MCF 10A (cell line): ENCODE measurements at regions not wholly inside any gene's neighbourhood (a gene's known extent, or its start where the extent isn't known, plus 50 kb on each side); places are given as distances from the start of the nearest gene placed in this dataset.

Source experiments
- BruUV-seq: library from RNA; stranded (reverse); fragments of 400-500 nt; replicated peaks from 2 replicates; lab custom pipeline; 2021; lab: Mats Ljungman, UMichigan
- CTCF ChIA-PET: fragments of 300-600 bp; sonication (Branson Sonifier 250); formaldehyde crosslinking; extraction: SDS; loops from one replicate; lab custom pipeline; 2021; ENCODE audit warnings: antibody characterized with exemption, inconsistent platforms; lab: Yijun Ruan, JAX
- POLR2A ChIA-PET: fragments of 300-600, 350-650 bp; sonication (Branson Sonifier 250); formaldehyde crosslinking; extraction: SDS; loops from one replicate; lab custom pipeline; 2020; ENCODE audit warnings: antibody characterized with exemption, inconsistent platforms; lab: Yijun Ruan, JAX
- DNase-seq: peaks from one replicate; pipeline ENCODE4 v3.0.0-alpha.2; 2018; ENCODE audit not compliant: unreplicated experiment
- H3K27ac Mint-ChIP-seq: one replicate; pipeline ENCODE4 v1.8.0; 2022; ENCODE audit warnings: mild to moderate bottlenecking, low read depth, mixed read lengths; ENCODE audit not compliant: unreplicated experiment
- H3K27me3 Mint-ChIP-seq: one replicate; pipeline ENCODE4 v1.8.0; 2022; ENCODE audit warnings: mixed read lengths; ENCODE audit not compliant: insufficient read depth, unreplicated experiment
- H3K36me3 Mint-ChIP-seq: one replicate; pipeline ENCODE4 v1.8.0; 2022; ENCODE audit warnings: mild to moderate bottlenecking, moderate library complexity, mixed read lengths; ENCODE audit not compliant: insufficient read depth, unreplicated experiment
- H3K4me1 Mint-ChIP-seq: one replicate; pipeline ENCODE4 v1.8.0; 2022; ENCODE audit warnings: mixed read lengths; ENCODE audit not compliant: insufficient read depth, unreplicated experiment
- H3K4me3 Mint-ChIP-seq: one replicate; pipeline ENCODE4 v1.8.0; 2022; ENCODE audit warnings: mild to moderate bottlenecking, moderate library complexity, mixed read lengths; ENCODE audit not compliant: unreplicated experiment
- H3K9me3 Mint-ChIP-seq: one replicate; pipeline ENCODE4 v1.8.0; 2022; ENCODE audit warnings: mixed read lengths; ENCODE audit not compliant: unreplicated experiment
- intact Hi-C: fragments of 100-400 bp; cut with micrococcal nuclease; formaldehyde crosslinking; loops from 2 replicates; pipeline ENCODE4 v1.14.1; 2022
- TF ChIP-seq, protein P1 (sequence below): fragments of 200-600 bp; IDR thresholded peaks from one replicate; pipeline ENCODE4 v1.8.0; 2022; ENCODE audit warnings: antibody characterized with exemption, mild to moderate bottlenecking; ENCODE audit not compliant: unreplicated experiment

DNA sequence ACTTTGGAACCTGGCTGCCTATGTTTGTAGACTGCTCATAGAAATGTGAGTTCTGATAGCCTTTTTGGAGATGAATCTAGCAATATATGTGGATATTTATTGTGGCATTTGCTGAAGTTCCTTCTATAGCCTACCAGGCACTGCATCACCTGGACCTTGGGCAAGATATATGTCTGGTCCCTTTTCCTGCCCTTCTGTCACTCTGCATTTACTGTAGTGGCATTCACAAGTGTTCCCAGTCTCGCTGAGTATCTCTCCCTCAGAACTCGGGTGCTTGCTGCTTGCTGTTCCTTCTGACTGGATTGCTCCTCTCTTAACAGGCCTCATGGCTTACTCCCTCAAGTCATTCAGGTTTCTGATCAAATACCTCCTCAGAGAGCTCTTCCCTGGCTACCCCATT is 145.0 kb downstream of the UBE2E3 start:
- H3K9me3 Mint-ChIP-seq = no peaks in the 10 kb centered on the region
- no peak for DNase-seq
- no peaks in the 10 kb centered on the region for H3K4me1 Mint-ChIP-seq
- ChIA-PET CTCF (no interaction called here), POLR2A (no interaction called here)
- intact Hi-C loops = no loop called here
- H3K4me3 Mint-ChIP-seq = no peak overlapping the region
- H3K36me3 Mint-ChIP-seq = no peaks in the 10 kb centered on the region
- H3K27me3 Mint-ChIP-seq = no peaks in the 10 kb centered on the region
- no peak overlapping the region for H3K27ac Mint-ChIP-seq
- BruUV-seq = no TSS peak
- TF ChIP-seq, protein P1, sequence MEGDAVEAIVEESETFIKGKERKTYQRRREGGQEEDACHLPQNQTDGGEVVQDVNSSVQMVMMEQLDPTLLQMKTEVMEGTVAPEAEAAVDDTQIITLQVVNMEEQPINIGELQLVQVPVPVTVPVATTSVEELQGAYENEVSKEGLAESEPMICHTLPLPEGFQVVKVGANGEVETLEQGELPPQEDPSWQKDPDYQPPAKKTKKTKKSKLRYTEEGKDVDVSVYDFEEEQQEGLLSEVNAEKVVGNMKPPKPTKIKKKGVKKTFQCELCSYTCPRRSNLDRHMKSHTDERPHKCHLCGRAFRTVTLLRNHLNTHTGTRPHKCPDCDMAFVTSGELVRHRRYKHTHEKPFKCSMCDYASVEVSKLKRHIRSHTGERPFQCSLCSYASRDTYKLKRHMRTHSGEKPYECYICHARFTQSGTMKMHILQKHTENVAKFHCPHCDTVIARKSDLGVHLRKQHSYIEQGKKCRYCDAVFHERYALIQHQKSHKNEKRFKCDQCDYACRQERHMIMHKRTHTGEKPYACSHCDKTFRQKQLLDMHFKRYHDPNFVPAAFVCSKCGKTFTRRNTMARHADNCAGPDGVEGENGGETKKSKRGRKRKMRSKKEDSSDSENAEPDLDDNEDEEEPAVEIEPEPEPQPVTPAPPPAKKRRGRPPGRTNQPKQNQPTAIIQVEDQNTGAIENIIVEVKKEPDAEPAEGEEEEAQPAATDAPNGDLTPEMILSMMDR = no peak

DNA sequence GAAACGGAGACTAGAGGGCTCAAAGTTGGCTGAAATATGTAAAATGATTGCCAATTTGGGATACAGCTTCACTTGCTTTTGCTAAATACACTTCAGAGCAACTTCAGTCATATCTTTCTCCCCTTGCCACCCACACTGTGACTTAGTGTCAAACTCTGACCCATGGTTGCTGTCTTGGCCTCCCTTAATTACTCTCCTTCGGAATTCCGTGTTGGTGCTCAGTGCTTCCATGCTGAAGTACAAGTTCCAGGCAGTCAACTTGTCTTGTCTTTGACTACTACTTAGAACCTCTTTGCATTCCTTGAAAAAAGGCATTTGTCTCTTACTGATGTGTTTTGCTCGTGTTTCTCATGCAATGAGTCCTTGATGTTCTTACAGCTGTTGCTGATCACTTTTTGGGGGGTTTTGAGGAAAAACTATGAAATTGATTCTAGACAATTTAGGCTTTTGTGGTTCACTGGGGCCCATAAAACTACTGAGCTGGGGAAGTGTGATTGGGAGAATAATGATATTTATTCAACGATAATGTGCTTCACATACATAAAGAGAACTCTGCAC is 146.0 kb downstream of the UBE2E3 start:
- no TSS peak for BruUV-seq
- no peaks in the 10 kb centered on the region for H3K4me1 Mint-ChIP-seq
- H3K36me3 Mint-ChIP-seq = no peaks in the 10 kb centered on the region
- H3K27ac Mint-ChIP-seq = no peak overlapping the region
- H3K9me3 Mint-ChIP-seq = no peaks in the 10 kb centered on the region
- ChIA-PET CTCF (interaction anchor here (0.5 kb wide), 1 partner anchor 42 kb away, joined by 3 read pairs; no protein-coding TSS in a partner anchor), POLR2A (no interaction called here)
- intact Hi-C loops = no loop called here
- no peak overlapping the region for H3K4me3 Mint-ChIP-seq
- no peak for DNase-seq
- no peaks in the 10 kb centered on the region for H3K27me3 Mint-ChIP-seq
- TF ChIP-seq, protein P1 = no peak

DNA sequence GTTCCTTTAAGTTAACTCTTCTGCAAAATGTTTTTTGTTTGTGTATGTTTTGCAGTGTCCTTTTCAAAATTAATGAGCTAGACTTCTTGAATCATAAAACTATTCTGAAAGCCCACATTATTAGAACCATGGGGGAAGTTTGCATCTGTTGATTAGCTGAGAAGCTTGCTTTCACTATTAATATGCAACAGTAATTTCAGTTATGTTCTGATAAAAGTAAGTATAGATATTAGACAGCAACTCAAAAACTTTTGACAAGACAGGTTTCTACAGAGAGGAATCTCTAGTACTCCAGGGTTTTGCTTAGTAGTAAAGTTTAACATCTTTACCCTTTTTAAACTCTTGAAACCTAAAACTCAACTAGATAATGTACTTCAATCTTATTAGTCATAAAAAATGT is 147.8 kb downstream of the UBE2E3 start:
- CTCF ChIA-PET = interaction anchor here (0.7 kb wide), 1 partner anchor 58 kb away, joined by 3 read pairs; no protein-coding TSS in a partner anchor

DNA sequence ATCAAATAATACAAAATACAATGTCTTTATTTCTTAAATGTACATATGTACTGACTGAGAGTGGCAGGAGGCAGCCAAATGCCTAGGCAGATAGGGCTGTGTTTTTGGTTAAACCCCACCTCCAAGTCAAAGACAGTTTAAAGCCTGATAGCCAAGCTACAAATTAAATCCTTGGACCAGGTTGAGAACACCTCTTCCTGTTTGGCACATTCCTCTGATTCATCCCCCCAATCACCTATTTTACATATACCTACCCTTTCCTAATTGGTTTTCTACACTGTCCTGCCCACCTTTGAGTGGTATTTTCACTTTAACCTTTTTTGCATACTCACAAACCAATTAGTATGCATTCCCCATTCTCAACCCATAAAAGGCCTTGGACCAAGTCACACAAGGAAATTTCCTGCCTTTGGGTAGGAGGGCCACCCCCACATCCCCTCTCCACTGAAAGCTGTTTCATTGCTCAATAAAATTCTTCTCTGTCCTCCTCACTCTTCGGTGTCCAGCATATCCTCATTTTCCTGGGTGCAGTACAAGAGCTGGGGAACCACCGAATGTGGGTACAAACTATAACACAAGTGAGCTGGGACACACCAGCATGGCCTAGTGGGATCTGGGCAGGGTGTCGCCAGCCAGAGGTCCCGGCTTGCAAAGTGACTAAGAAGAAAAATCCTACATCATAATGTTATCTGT is 149.1 kb downstream of the UBE2E3 start:
- Mint-ChIP-seq H3K4me1 (no peaks in the 10 kb centered on the region), H3K9me3 (no peaks in the 10 kb centered on the region), H3K4me3 (no peak overlapping the region), H3K36me3 (no peaks in the 10 kb centered on the region), H3K27ac (no peak overlapping the region), H3K27me3 (no peaks in the 10 kb centered on the region)
- intact Hi-C loops = no loop called here
- ChIA-PET POLR2A (no interaction called here), CTCF (interaction anchor here (0.8 to 0.9 kb wide), 2 partner anchors 24 to 331 kb away, joined by 3 to 7 read pairs; no protein-coding TSS in a partner anchor)
- no TSS peak for BruUV-seq
- DNase-seq = no peak
- TF ChIP-seq, protein P1 = no peak

More for the DNA sequence above, 147.8 kb downstream of the UBE2E3 start:
- H3K9me3 Mint-ChIP-seq = no peaks in the 10 kb centered on the region
- no peaks in the 10 kb centered on the region for H3K27me3 Mint-ChIP-seq
- TF ChIP-seq, protein P1 = no peak
- no peaks in the 10 kb centered on the region for H3K4me1 Mint-ChIP-seq
- intact Hi-C loops = no loop called here
- H3K27ac Mint-ChIP-seq = no peak overlapping the region
- no peak overlapping the region for H3K4me3 Mint-ChIP-seq
- BruUV-seq = no TSS peak
- DNase-seq = no peak
- POLR2A ChIA-PET = no interaction called here
- no peaks in the 10 kb centered on the region for H3K36me3 Mint-ChIP-seq
